Renal cortex interstitium (tissue), 11 donors: ENCODE measurements at regions not wholly inside any gene's neighbourhood (a gene's known extent, or its start where the extent isn't known, plus 50 kb on each side); places are given as distances from the start of the nearest gene placed in this dataset.

Source experiments
- DNase-seq, 11 donors: peaks; one replicate each; pipeline ENCODE4 v3.0.0-alpha.2; 2013; ENCODE audit warnings: low read depth in 9 of 11, low spot score in 4 of 11; ENCODE audit errors: extremely low read depth in 1 of 11

- DNase-seq, result no peak
Measured at GRCh38 chr4:136198358-136198757, 1333.9 kb downstream of the PCDH18 start.

GRCh38 chr4:136194962-136195361 is 1337.3 kb downstream of the PCDH18 start:
- DNase-seq, result no peak

GRCh38 chr4:136186650-136187049 is 1345.6 kb downstream of the PCDH18 start:
- DNase-seq, result no peak

- DNase-seq, result no peak
Measured at GRCh38 chr4:136183513-136183912, 1348.8 kb downstream of the PCDH18 start.

- no peak for DNase-seq
Measured at GRCh38 chr4:136156947-136157346, 1375.3 kb downstream of the PCDH18 start.

- no peak for DNase-seq
Measured at GRCh38 chr4:136150046-136150445, 1382.2 kb downstream of the PCDH18 start.

- no peak for DNase-seq
Measured at GRCh38 chr4:136136601-136137000, 1395.7 kb downstream of the PCDH18 start.

GRCh38 chr4:136124251-136124745 is 1408.0 kb downstream of the PCDH18 start:
- no peak for DNase-seq

- DNase-seq, result no peak
Measured at GRCh38 chr4:136121426-136121825, 1410.9 kb downstream of the PCDH18 start.

- DNase-seq, result no peak
Measured at GRCh38 chr4:136113921-136114320, 1418.4 kb downstream of the PCDH18 start.

- no peak for DNase-seq
Measured at GRCh38 chr4:136112116-136112515, 1420.2 kb downstream of the PCDH18 start.

- DNase-seq, result no peak
Measured at GRCh38 chr4:136106753-136107152, 1425.5 kb downstream of the PCDH18 start.

- DNase-seq, result no peak
Measured at GRCh38 chr4:136103616-136104015, 1428.7 kb downstream of the PCDH18 start.

- no peak for DNase-seq
Measured at GRCh38 chr4:136097676-136098075, 1434.6 kb downstream of the PCDH18 start.

- no peak for DNase-seq
Measured at GRCh38 chr4:136088211-136088867, 1444.0 kb downstream of the PCDH18 start.

GRCh38 chr4:136078976-136079375 is 1453.3 kb downstream of the PCDH18 start:
- no peak for DNase-seq

- no peak for DNase-seq
Measured at GRCh38 chr4:136056748-136057147, 1475.5 kb downstream of the PCDH18 start.

GRCh38 chr4:136055360-136055759 is 1476.9 kb downstream of the PCDH18 start:
- no peak for DNase-seq

GRCh38 chr4:136036744-136037143 is 1495.5 kb downstream of the PCDH18 start:
- no peak for DNase-seq

GRCh38 chr4:136032391-136032790 is 1499.9 kb downstream of the PCDH18 start:
- DNase-seq, result no peak

- DNase-seq, result no peak
Measured at GRCh38 chr4:136025540-136025939, 1506.8 kb downstream of the PCDH18 start.
